ENCODE measurements at regions not wholly inside any gene's neighbourhood (a gene's known extent, or its start where the extent isn't known, plus 50 kb on each side); places are given as distances from the start of the nearest gene placed in this dataset.

DNA sequence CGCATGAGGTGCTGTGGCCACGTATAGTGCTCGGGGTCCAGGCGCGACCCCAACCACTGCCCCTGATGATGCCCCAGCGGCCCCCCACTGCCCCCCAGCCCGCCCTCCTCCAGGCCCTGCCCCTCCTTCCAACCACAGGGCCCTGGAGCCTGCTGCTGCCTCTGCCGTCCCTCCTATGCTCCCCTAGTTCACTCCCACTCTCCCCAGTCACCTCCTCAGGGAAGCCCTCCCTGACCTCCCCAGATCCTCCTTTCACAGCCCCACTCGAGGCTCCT, 93.8 kb downstream of the UNCX start:
- H3K4me3 ChIP-seq (ENCODE audit: low read depth, low read length): no peak overlapping the region
- TF ChIP-seq, protein P1, sequence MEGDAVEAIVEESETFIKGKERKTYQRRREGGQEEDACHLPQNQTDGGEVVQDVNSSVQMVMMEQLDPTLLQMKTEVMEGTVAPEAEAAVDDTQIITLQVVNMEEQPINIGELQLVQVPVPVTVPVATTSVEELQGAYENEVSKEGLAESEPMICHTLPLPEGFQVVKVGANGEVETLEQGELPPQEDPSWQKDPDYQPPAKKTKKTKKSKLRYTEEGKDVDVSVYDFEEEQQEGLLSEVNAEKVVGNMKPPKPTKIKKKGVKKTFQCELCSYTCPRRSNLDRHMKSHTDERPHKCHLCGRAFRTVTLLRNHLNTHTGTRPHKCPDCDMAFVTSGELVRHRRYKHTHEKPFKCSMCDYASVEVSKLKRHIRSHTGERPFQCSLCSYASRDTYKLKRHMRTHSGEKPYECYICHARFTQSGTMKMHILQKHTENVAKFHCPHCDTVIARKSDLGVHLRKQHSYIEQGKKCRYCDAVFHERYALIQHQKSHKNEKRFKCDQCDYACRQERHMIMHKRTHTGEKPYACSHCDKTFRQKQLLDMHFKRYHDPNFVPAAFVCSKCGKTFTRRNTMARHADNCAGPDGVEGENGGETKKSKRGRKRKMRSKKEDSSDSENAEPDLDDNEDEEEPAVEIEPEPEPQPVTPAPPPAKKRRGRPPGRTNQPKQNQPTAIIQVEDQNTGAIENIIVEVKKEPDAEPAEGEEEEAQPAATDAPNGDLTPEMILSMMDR (IDR thresholded peaks at IDR 0.05; ENCODE audit: low read depth, low read length): no peak

DNA sequence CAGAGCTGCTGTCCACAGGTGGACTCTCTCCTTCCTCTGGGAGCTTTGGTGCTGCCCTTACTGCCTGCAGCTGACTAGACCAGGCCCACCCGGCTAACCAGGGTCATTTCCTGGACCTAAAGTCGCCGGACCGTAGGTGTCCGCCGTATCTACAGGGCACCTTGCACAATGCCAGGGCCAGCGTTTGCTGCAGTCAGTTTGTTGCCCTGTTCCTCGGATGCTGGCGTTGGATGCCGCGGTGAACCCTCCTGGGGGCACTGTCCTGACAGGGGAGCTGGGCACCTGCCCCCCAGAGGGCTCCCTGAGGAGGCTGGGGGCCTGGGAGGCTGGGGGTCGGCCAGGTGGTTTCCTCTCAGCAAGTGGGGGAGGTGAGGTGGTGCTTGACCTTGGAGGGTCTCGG, 96.6 kb downstream of the UNCX start:
- no peak overlapping the region for H3K4me3 ChIP-seq (ENCODE audit: low read depth, low read length)
- TF ChIP-seq, protein P1 (IDR thresholded peaks at IDR 0.05; ENCODE audit: low read depth, low read length): no peak

DNA sequence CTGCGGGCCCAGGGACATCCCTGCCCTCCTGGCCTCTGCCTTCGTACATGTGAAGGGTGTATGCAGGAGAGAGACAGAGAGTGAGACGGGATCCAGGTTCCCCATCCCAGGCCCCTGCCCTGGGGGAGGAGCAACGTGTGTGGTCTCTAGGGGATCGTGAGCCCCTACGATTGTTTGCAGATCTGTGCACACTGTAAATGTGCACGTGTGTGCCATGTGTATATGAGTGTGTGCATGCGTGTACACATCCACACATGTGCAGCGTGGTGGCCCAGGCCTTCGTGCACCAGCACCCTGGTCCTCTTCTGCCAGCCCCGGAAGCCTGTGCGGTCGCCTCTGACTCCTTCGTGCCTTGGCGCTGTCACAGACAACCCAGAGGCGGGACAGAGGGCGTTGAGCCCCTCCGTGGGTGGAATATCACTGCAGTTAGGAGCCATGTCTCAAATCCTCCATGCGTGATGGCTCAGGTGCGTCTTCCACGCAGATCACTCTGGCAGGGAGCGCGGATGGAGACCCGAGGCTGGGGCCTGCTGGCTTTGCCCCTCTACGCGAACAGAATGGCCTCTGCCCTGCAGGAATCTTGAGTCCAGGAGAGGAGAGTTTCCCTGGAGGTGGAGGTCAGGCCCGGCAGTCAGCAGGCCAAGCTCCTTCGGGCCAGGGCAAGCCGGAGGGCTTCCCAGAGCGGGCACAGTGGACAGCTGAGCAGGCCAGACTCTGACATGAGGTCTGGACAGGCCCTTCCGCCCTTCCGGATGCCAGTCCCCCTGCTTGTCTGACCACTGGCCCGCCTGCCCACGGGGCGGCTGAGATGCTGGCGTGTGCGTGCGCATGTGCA, 97.5 kb downstream of the UNCX start:
- TF ChIP-seq, protein P1 (IDR thresholded peaks at IDR 0.05; ENCODE audit: low read depth, low read length): no peak
- no peak overlapping the region for H3K4me3 ChIP-seq (ENCODE audit: low read depth, low read length)

DNA sequence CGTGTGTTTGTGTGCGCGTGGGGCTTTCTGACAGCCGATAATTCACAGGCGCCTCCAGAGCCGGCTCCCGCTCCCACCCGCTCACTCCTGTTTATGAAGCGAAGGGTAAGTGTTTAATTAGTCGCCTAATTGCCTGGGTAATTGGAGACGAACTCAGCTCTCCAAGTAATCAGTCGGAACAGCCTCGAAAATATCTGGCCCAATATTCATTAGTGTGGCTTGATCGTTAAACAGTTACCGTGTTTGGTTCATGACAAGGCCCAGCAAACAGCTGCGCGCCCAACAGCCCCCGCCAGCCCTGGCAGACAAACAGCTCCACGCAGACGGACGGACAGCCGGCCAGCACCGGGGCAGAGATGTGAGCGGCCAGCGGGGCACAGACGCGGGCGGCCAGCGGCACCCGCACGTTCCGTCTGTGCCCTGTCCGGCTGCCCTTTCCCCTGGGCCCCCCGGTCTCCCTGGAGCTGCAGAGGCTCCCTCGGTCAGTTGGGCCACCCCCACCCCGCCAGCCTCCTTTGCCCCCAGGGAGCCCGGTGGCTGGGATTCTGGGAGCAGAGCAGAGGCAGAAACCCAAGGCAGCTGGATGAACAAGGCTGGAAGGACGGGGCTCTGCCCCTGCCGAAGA, 98.2 kb downstream of the UNCX start:
- H3K4me3 ChIP-seq (ENCODE audit: low read depth, low read length): no peak overlapping the region
- TF ChIP-seq, protein P1 (IDR thresholded peaks at IDR 0.05; ENCODE audit: low read depth, low read length): no peak

DNA sequence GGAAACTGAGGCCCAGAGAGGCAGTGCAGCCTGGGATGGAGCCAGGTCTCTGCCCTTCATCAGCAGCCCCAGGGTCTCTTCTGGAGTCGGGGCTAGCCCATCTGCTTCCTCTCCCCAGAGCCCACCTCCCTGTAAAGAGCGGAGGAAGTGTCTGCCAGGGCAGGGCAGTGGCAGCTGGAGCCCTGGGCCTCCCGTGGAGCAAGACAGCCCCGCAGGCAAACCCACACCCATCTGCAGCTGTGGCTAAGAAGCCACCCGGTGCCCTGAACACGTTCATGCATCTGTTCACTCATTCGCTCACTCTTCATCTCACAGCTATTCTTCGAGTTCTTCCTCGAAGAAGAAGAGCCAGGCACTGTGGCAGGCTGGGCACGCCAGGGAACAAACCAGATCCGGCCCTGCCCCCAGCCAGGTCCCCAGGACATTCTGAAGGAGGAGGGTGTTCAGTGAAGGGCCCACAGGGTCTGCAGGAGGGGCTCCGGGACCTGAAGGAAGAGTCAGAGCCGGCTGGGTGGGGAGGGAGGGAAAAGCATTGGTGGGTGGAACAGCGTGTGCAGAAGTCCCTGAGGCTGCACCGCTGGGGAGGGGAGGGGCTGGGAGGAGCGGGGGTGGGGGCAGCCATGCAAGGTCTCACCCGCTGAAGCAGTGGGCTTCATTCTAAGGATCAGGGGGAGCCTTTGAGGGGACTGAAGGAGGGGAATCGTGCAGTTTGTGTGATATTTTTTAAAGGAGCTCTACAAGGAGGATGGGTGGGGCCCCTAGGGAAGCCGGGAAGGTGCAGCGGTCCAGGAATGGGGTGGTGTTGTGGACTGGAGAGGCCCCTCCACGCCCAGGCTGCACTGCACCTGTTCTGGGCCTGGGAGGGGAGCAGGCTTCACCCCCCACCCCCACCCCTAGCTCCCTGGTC, 99.1 kb downstream of the UNCX start:
- TF ChIP-seq, protein P1 (IDR thresholded peaks at IDR 0.05; ENCODE audit: low read depth, low read length): no peak

DNA sequence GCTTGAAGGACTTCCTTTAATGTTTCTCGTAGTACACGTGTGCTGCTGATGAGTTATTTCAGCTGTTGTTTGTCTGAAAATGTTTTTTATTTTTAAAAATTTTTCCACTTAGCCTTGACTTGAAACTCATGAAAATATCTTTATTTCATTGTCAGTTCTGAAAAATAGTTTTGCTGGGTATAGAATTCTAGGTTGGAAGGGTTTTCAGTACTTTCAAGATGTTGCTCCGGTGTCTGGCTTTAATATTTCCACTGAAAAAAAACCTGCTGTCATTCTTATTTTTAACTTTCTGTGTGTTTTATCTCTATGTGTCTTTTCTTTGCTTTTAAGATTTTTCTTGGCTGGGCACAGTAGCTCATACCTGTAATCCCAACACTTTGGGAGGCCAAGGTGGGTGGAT, 103.8 kb downstream of the UNCX start:
- TF ChIP-seq, protein P1 (IDR thresholded peaks at IDR 0.05; ENCODE audit: low read depth, low read length): no peak
- no peak overlapping the region for H3K4me3 ChIP-seq (ENCODE audit: low read depth, low read length)

More for the DNA sequence above, 99.1 kb downstream of the UNCX start:
- no peak overlapping the region for H3K4me3 ChIP-seq (ENCODE audit: low read depth, low read length)

Measured in WI38 (cell line).